CD4-positive, alpha-beta T cell treated with Interleukin-2 at 100 ng/mL for 4 hours (primary cell): ENCODE measurements at regions not wholly inside any gene's neighbourhood (a gene's known extent, or its start where the extent isn't known, plus 50 kb on each side); places are given as distances from the start of the nearest gene placed in this dataset.

ENCODE experiments used
- DNase-seq: peaks from one replicate; pipeline ENCODE4 v3.0.0-alpha.2; 2020; ENCODE audit warnings: low spot score

DNA sequence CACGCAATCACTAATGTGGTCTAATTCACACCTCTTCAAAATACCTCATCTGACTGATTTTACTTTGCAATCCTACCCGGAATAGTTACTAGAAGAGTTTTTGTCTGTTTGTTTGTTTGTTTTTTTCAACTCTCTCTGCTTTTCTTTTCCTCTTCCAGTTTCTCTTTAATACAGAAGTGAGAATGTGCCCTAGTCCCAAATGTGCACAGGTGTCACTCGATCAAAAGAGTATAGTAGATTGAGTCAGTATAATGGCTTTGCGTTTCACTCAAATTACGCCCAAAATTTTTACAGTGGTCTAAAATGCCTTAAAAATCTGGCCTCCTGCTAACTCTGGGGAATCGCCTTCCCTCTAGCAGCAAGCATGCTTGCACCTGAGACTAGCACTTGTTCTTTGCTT lies 1536.8 kb downstream of the KCNT2 start:
- DNase-seq: no peak

DNA sequence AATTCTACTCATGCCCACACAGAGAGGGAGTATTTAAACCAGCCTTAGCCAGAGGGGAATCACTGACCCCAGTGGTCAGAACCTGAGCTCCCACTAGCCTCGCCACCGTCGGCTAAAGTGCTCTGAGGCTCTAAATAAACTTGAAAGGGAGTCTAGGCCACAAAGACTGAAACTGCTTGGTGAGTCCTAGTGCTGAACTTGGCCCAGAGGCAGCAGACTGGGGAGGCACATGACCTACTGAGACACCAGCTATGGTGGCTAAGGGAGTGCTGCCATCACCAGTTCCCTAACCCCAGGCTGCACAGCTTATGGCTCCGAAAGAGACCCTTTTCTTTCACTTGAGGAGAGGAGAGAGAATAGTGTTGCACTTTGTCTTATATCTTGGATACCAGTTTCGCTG lies 1542.8 kb downstream of the KCNT2 start:
- no peak for DNase-seq

- DNase-seq: no peak
Observed at GRCh38 chr1:195064358-195064757, 1543.9 kb downstream of the KCNT2 start.

DNA sequence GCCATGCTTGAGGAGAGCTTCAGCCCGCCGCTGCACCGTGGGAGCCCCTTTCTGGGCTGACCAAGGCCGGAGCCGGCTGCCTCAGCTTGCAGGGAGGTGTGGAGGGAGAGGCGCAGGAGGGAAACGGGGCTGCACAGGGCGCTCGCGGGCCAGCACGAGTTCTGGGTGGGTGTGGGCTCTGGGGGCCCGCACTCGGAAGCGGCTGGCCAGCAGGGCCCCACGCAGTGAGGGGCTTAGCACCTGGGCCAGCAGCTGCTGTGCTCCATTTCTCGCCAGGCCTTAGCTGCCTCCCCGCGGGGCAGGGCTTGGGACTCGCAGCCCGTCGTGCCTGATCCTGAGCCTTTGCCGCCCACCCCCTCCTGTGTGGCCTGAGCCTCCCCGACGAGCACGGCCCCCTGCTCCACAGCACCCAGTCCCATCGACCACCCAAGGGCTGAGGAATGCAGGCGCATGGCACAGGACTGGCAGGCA lies 1554.0 kb downstream of the KCNT2 start:
- no peak for DNase-seq

- no peak for DNase-seq
Observed at GRCh38 chr1:195053478-195053877, 1554.8 kb downstream of the KCNT2 start.

DNA sequence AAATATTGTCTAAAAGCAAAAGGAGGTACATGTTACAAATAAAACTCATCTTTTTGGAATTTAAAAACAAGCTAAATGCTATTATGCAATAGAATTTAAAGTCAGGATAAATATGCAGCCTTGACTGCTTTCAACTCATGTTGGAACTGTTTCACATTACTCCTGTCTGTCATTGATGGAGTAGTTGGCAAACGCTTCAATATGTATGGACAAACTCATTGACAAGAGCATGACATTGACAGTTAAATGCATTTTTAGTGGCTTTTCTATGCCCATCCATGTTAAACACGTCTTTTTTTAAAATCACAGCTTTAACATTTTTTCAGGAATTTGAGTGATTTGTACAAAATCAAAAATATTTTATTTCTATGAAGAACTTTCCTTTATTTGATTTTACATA lies 1560.5 kb downstream of the KCNT2 start:
- no peak for DNase-seq

DNA sequence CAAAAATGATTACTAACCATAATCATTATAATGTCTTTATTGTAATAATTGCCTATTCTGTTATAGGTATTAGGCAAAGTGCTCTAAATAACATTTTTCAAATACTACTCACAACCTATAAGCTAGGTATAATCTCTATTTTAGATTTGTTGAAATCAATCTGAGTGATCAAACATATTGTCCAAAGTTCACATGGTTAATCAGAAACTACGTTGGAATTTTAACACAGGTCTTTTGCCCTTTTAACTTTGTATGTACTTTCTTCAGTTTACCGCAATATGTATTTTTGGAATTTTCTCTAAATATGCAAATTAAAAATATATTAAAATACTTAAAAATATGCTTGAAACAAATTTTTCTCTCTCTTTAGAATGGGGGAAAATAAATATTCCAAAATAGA lies 1563.2 kb downstream of the KCNT2 start:
- DNase-seq: no peak

GRCh38 chr1:195030793-195031192 lies 1577.4 kb downstream of the KCNT2 start:
- DNase-seq: no peak

DNA sequence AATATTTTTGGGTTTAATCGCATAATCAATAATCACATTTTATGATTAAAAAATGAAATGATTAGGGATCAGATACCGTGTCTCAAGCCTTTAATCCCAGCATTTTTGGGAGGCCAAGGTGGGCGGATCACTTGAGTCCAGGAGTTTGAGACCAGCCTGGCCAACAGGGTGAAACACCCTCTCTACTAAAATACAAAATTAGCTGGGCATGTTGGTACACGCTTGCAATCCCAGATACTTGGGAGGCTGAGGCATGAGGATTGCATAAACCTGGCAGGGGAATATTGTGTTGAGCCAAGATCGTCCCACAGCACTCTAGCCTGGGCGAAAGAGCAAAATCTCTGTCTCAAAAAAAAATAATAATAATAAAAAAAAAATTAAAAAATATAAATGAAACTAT lies 1581.4 kb downstream of the KCNT2 start:
- DNase-seq: no peak

DNA sequence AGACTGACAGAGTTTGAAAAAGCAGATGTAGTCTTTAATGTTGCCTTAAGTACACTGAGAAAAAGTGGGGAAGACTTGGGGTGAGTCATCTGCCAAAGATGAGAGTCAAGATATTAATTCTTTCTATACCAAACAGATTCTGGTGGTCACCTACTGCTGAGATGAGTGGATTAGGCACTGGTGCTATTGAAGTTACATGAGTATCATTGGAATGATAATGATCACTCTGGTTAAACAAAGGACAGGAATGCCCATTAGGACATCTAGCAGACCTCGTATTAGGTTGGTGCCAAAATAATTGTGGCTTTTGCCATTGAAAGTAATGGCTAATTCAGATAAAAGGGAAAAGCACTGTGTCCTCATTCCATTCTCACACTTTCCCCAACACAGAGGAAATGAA lies 1588.9 kb downstream of the KCNT2 start:
- no peak for DNase-seq

- no peak for DNase-seq
Observed at GRCh38 chr1:195012995-195013394, 1595.2 kb downstream of the KCNT2 start.

- DNase-seq: no peak
Observed at GRCh38 chr1:195005338-195005737, 1602.9 kb downstream of the KCNT2 start.

DNA sequence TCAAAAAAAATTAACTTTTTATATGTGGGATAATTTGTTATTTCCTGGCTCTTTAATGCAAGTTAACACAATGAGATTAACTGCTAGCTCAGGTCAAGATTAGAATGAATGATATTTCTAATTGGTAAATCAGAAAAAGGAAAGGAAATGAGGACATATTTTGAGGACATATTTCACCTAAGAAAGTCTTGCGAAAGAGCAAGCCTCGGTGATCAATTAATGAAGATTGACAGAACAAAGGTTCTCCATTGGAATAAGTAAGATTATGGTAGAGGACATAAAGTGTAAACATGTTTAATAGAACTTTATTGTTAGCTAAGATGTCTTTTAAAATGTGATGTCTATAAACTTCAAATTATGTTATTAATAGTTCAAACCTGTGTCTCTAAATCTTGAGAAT lies 1617.8 kb downstream of the KCNT2 start:
- no peak for DNase-seq

GRCh38 chr1:194975913-194976312 lies 1632.3 kb downstream of the KCNT2 start:
- no peak for DNase-seq

DNA sequence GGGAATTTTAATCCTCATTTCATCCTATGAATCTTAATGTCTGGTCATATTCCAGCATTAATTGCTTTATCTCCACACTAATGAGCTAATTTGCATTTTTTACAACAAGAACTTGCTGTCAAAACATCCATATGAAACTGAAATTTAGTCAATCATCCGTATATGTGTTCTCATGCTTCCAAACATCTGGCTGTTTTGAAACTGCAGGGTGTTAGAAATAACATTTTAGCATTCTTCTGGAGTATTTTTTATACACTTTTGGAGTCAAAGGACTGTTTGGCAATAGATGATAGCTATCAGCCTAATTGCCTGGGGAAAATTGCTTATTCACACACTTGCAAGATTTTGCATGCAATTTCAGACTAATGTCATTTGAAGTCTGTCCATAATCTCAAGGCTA lies 1639.3 kb downstream of the KCNT2 start:
- DNase-seq: no peak

GRCh38 chr1:194959795-194960194 lies 1648.4 kb downstream of the KCNT2 start:
- DNase-seq: no peak

- DNase-seq: no peak
Observed at GRCh38 chr1:194952171-194952570, 1656.1 kb downstream of the KCNT2 start.

GRCh38 chr1:194950584-194950983 lies 1657.7 kb downstream of the KCNT2 start:
- no peak for DNase-seq

GRCh38 chr1:194940336-194941030 lies 1667.8 kb downstream of the KCNT2 start:
- no peak for DNase-seq

GRCh38 chr1:194935864-194936263 lies 1672.4 kb downstream of the KCNT2 start:
- DNase-seq: no peak

GRCh38 chr1:194931166-194931565 lies 1677.1 kb downstream of the KCNT2 start:
- DNase-seq: no peak

DNA sequence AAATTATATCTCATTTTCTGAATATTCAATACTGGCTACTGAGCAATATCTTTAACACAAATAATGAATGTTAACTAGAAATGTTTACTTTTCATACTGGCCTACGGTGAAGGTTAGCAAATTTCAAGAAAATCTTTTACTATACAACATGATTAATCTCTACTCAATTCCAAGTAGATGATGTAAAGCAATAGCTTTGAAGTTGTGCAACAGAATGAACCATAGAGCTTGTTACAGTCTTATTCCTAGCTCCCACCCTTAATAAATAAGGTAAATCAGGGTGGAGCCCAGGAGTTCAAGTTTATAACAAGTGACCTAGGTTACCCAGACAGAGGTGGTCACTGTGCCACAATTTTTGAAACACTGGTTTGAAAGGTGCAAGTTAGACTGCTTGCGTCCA lies 1678.1 kb downstream of the KCNT2 start:
- DNase-seq: no peak

- DNase-seq: no peak
Observed at GRCh38 chr1:194929357-194929756, 1678.9 kb downstream of the KCNT2 start.

DNA sequence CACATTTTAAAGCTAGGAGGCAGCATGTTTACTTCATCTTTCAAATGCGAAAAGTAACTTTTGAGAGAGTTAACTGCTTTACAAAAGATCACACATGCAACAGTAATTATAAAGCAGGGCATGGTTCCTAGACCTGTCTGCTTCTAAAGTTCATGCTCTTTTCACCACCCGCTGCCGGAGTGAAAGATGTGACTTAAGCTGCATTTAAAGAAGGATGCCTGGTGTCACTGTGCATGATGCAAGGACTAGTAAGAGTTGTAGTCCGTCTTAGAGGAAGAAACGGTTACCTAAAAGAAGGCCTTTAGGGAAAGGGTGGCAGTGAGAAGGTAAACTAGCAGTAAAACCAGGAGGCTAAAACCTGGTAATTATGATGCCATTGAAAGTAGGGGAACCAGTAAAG lies 1689.1 kb downstream of the KCNT2 start:
- DNase-seq: no peak
